NCI-H446 treated with DMSO at 0.1 percent for 48 hours (cell line): ENCODE measurements at regions not wholly inside any gene's neighbourhood (a gene's known extent, or its start where the extent isn't known, plus 50 kb on each side); places are given as distances from the start of the nearest gene placed in this dataset.
A peak's percentile ranks its signal among the peaks of the same experiment; 100 is the strongest.

ENCODE experiments used
- DNase-seq: peaks from one replicate; lab custom pipeline; 2025; lab: John Stamatoyannopoulos, UW

- DNase-seq: no peak
Measured at GRCh38 chr10:44326474-44327030, 58.3 kb downstream of the CXCL12 start.

- DNase-seq: no peak
Measured at GRCh38 chr10:44325596-44326307, 59.1 kb downstream of the CXCL12 start.

- DNase-seq: no peak
Measured at GRCh38 chr10:44325157-44325556, 59.7 kb downstream of the CXCL12 start.

DNA sequence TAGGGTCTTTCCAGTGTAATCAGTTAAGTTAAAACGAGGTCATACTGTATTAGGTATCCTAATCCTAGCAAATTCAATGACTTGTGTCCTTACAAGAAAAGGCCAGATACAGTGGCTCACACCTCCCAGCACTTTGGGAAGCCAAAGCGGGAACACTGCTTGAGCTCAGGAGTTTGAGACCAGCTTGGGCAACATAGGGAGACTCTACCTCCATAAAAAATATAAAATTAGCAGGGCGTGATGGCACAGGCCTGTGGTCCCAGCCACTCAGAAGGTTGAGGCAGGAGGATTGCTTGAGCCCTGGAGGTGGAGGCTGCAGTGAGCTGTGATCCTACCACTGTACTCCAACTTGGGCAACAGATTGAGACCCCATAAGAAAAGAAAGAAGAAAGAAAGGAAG is 61.1 kb downstream of the CXCL12 start:
- no peak for DNase-seq

- DNase-seq: no peak
Measured at GRCh38 chr10:44322137-44322536, 62.8 kb downstream of the CXCL12 start.

GRCh38 chr10:44320756-44321155 is 64.1 kb downstream of the CXCL12 start:
- DNase-seq: no peak

- no peak for DNase-seq
Measured at GRCh38 chr10:44317856-44318255, 67.0 kb downstream of the CXCL12 start.

DNA sequence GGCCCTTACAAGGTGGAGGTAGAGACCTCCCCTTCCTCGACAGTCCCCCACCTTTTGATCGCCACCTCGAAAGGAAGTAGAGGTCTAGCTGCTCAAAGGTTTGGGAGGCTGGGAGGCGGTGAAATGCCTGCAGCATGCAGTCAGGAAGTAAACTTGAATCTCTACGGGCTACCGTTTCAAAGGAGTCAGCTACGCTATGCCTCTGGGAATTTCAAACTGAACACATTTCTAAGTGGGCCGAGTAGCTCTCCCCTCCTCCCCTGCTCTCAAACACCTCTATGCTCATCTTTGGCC is 68.0 kb downstream of the CXCL12 start:
- DNase-seq: no peak

- no peak for DNase-seq
Measured at GRCh38 chr10:44316187-44316921, 68.5 kb downstream of the CXCL12 start.

DNA sequence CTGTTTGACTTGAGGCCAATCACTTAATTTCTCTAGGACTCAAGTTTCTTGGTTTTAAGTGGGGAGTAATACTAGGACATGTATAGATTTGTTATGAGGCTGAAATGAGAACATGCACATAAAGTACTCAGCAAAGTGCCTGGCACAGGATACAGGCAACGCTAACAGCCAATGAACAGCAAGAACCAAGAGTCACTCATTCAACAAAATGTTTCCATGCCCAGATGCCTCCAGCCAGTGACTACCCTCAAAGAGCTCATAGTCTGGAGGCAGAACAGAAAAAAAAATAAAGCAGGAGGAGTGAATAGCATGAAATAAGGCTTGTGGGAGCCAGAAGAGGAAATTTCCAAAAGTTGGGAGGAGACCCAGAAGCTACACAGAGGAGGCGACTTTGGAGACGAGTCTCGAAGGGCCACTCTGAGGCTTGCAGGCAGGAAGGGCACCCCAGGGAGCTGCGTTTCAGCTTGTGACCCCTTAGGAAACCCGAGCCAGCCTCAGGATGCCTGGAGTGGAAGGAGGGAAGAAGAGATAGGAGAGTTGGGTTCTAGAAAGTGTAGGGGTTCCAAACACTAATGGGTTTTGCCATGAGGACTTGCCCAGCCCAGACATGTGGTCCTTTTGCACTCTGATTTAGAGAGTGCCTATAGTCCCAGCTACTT is 70.0 kb downstream of the CXCL12 start:
- no peak for DNase-seq

- DNase-seq: peak; percentile 31
Measured at GRCh38 chr10:44313761-44314165, 71.1 kb downstream of the CXCL12 start.

DNA sequence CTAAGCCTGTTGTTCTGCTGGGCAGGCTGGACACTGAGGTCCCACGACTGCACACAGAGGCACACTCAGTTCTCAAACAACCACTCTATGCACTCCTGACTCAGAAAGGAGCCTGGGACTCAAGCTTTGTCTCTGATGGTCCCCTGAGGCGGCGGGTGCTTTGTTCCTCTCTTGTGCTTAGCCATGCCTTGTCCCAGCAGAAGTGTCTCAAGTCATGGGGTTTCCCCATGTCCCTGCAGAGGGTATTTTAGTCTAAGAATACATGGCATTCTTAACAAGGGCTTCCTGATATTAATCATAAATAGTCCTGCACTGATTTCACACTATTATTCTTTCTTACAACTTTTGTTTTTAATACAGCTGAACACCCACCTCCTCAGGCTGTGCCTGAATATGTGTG is 72.5 kb downstream of the CXCL12 start:
- no peak for DNase-seq

- no peak for DNase-seq
Measured at GRCh38 chr10:44311563-44312051, 73.3 kb downstream of the CXCL12 start.

DNA sequence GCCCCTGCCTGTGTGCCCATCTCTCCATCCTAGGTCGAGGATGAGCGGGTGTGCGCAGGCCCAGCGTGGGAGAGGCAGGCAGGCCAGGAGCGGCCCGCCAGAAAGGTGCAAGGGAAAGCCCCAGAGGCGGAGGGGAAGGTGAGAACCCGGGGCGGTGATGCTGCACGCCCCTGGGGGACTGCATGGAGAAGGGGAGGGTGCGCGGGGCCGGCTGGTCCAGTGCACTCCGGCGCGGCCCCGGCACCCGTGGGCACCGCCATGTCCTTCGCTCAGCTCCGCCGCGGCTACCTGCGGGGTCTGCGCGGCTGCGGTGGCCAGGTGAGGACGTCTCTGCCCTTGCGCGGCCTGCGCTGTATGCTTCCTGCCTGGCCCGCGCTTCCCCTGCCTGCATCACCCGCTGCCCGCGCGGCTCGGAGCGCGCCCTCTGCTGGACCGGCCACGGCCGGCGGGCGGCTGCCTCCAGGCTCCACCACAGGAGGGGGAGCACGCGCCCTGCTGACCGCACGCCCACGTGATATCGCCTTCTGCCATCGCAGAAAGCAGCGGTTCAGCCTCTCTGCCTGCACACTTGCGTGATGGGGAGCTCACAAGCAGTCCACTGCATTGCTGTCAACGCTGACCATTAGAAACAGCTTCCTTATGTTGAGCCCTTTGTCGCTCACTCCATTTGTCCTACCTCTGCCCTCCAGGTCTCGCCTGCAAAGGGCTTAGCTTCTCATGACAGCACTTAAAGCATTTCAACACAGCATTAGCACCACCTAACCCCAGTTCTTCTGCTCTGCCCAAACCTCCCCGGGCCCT is 73.9 kb downstream of the CXCL12 start:
- no peak for DNase-seq

DNA sequence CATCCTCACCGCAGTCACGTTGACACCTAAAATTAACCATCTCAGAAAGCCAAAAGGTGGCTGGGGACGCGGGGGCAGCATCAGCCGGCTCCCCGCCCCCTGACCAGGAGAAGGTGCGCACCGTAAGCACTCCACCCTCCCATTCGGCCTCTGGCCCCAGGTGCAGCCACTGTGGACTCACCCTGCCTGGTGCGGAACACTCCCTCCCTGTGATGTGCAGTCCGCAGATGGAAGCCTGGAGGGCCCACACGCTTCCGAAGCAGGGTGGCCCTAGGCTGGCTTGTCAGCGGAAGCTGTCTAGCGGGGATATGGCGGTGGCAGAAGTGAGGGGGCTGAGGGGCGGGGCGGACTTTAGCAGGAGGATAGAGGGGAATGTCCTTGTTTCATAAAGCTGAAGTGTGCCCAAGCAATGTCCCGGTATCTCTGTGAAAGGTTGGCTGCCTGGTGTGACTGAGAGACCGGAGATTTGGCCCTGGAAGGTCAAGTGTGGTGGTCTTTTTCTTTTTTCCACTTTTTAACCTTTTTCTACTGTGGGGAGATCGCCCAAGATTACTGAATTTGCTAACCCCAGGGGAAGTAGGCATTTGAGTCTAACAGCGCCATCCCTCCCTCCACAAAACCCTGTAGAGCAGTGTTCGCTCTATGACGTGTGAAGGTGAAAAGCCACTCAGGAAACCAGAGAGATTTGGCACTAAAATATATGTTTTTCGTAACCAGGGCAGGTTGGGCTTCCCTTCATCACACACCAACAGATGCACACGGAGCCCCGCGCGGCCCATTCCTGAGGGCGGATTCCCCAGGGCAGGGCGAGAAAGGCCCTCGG is 74.7 kb downstream of the CXCL12 start:
- DNase-seq: no peak

DNA sequence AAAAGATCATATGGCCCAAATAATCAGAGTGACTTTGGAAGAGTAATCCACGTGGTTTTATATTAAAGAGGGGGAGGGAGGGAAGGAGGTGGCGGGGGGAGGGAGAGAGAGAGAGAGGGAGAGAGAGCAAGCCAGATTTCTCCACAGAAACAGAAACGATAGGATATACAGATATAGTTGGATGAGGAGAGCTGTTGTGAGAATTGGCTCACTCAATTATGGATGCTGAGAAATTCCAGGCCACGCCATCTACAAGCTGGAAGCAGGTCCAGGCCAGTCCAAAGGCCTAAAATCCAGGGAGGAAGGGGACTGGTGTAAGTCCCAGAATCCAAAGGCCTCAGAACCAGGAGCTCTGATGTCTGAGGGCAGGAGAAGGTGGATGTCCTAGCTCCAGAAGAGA is 75.5 kb downstream of the CXCL12 start:
- DNase-seq: no peak

DNA sequence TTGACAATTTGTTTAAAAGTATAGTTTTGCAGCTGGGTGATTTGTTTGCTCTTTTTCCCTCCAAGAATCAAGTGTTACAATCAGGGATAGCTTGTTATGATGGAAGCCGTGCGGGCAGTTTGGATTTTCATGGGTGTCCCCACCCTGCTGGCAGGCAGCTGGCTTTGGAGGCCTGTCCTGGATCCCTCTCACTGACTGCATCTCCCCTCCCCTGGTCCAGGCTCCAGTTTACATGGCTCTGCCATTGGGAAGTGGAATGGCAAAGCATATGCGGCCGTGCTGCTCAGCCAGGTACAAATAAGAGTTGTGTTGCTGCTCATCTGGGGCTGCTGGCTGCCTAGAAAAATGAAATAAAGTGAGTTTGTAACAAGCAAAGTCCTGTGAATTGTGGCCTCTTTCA is 76.0 kb downstream of the CXCL12 start:
- no peak for DNase-seq

GRCh38 chr10:44307691-44308090 is 77.2 kb downstream of the CXCL12 start:
- no peak for DNase-seq

DNA sequence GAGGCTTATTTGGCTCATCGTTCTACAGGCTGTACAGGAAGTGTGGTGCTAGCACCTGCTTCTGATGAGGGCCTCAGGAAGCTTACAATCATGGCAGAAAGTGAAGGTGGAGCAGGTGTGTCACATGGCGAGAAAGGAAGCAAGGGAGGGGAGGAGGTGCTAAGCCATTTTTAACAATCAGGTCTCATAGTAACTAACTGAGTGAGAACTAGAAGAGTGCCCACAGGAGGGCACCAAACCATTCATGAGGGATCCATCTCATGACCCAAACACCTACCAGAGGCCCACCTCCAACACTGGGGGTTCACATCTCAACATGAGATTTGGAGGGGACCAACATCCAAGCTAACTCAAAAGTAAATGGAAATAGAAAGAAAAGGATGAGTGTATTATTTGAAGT is 78.1 kb downstream of the CXCL12 start:
- no peak for DNase-seq

- DNase-seq: peak; percentile 1
Measured at GRCh38 chr10:44306147-44306710, 78.7 kb downstream of the CXCL12 start.
